ENCODE measurements at regions not wholly inside any gene's neighbourhood (a gene's known extent, or its start where the extent isn't known, plus 50 kb on each side); places are given as distances from the start of the nearest gene placed in this dataset.

DNA sequence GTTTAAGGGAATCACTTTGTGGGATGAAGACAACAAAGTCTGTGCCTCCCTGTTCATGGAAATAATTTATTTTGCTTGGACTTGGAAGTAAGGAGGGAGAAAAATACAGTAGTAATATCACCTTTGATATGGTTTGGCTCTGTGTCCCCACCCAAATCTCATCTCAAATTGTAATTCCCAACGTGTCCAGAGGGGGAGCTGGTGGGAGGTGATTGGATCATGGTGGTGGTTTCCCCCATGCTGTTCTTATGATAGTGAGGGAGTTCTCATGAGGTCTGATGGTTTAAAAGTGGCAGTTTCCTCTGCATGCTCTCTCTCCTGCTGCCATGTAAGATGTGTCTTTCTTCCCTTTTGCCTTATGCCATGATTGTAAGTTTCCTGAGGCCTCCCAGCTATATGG lies 460.7 kb downstream of the NOVA1 start:
- TF ChIP-seq, protein P1, sequence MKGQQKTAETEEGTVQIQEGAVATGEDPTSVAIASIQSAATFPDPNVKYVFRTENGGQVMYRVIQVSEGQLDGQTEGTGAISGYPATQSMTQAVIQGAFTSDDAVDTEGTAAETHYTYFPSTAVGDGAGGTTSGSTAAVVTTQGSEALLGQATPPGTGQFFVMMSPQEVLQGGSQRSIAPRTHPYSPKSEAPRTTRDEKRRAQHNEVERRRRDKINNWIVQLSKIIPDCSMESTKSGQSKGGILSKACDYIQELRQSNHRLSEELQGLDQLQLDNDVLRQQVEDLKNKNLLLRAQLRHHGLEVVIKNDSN (CRISPR knock-in tag; IDR thresholded peaks at IDR 0.05), result no peak
- TF ChIP-seq NRF1 (conservative IDR thresholded peaks at IDR 0.05 in 1 of 2, IDR thresholded peaks at IDR 0.05 in 1 of 2), result no peak

Data from K562 (cell line).